Sigmoid colon (tissue), 4 donors: ENCODE measurements at regions not wholly inside any gene's neighbourhood (a gene's known extent, or its start where the extent isn't known, plus 50 kb on each side); places are given as distances from the start of the nearest gene placed in this dataset.

Experiments used
- EP300 ChIP-seq, 4 donors: sonication (generic); formaldehyde crosslinking; IDR thresholded peaks; one replicate each; pipeline ENCODE4 v1.6.1; 2017; ENCODE audit warnings: antibody characterized with exemption in 4 of 4
- POLR2AphosphoS5 ChIP-seq, 4 donors: sonication (generic); formaldehyde crosslinking; IDR thresholded peaks; one replicate each; pipeline ENCODE4 v1.6.1; 2017; ENCODE audit warnings: antibody characterized with exemption in 4 of 4
- TF ChIP-seq, protein P1 (sequence below), 4 experiments: fragments of 450-650 bp in 3 of 4; fragments of 200-600 bp in 1 of 4; IDR thresholded peaks; one replicate each; pipeline ENCODE4 v1.5.1; 2016 to 2019; ENCODE audit warnings: antibody characterized with exemption in 4 of 4, mild to moderate bottlenecking in 3 of 4, moderate library complexity in 2 of 4

DNA sequence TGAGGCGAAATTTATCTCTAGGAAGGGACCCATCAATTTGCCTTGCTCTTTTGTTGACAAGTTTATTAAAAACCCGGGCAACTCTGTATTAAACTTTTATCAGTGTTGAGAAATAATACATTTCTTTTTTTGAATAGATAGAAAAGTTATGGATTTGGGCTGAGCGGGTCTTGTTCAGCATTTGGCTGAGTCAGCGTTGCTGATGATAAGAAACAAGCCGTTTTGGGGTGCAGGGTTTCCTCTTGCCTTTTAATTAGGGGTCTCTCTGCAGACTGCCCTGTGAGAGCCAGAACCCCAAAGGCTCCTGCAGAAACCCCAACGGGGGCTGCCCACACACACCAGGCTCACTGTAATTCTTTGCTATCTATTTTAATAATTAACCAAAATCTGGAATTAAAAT is 82.1 kb upstream of the SLCO4A1 start:
- TF ChIP-seq, protein P1, sequence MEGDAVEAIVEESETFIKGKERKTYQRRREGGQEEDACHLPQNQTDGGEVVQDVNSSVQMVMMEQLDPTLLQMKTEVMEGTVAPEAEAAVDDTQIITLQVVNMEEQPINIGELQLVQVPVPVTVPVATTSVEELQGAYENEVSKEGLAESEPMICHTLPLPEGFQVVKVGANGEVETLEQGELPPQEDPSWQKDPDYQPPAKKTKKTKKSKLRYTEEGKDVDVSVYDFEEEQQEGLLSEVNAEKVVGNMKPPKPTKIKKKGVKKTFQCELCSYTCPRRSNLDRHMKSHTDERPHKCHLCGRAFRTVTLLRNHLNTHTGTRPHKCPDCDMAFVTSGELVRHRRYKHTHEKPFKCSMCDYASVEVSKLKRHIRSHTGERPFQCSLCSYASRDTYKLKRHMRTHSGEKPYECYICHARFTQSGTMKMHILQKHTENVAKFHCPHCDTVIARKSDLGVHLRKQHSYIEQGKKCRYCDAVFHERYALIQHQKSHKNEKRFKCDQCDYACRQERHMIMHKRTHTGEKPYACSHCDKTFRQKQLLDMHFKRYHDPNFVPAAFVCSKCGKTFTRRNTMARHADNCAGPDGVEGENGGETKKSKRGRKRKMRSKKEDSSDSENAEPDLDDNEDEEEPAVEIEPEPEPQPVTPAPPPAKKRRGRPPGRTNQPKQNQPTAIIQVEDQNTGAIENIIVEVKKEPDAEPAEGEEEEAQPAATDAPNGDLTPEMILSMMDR (IDR thresholded peaks at IDR 0.05): no peak
- TF ChIP-seq EP300 (IDR thresholded peaks at IDR 0.05) (no peak), POLR2AphosphoS5 (IDR thresholded peaks at IDR 0.05) (no peak)
